ENCODE measurements at regions not wholly inside any gene's neighbourhood (a gene's known extent, or its start where the extent isn't known, plus 50 kb on each side); places are given as distances from the start of the nearest gene placed in this dataset.

DNA sequence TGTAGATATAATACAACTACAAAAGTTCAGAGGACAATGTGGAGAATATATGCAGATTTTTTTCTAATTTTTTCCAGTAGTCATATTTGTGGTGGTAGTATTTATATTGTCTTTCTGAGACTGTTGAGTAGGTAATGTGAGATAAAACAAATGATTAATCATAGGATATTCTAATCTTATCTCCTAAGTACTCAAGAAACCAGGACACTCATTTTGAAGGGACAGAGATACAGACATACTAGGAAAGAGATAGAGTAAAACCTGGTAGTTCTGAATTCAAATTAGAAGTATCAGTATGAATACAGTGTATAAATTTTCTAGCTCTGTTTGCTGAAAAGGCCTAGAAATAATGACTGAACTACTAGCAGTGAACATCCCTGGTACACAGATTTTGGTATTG is 141.7 kb upstream of the ASIC2 start (continued):
- TF ChIP-seq ZBTB39 (CRISPR knock-in tag; IDR thresholded peaks at IDR 0.05): no peak
- no peak for TF ChIP-seq NR2F6 (IDR thresholded peaks at IDR 0.05)
- TF ChIP-seq NR2F6 (CRISPR knock-in tag; IDR thresholded peaks at IDR 0.05): no peak
- TF ChIP-seq RNF219 (CRISPR knock-in tag; IDR thresholded peaks at IDR 0.05): no peak
- TF ChIP-seq ZNF180 (CRISPR knock-in tag; IDR thresholded peaks at IDR 0.05; ENCODE audit: borderline replicate concordance, low read depth): no peak
- no peak for TF ChIP-seq TEAD2 (CRISPR knock-in tag; IDR thresholded peaks at IDR 0.05)
- no peak for TF ChIP-seq BRD4 (CRISPR knock-in tag; IDR thresholded peaks at IDR 0.05)
- no peak for TF ChIP-seq ZNF224 (CRISPR knock-in tag; IDR thresholded peaks at IDR 0.05)
- no peak for TF ChIP-seq ZNF136 (CRISPR knock-in tag; IDR thresholded peaks at IDR 0.05; ENCODE audit: low read depth)
- no peak for TF ChIP-seq ZSCAN20 (CRISPR knock-in tag; IDR thresholded peaks at IDR 0.05; ENCODE audit: borderline replicate concordance)

- POLR2A ChIA-PET: no interaction called here
- Histone ChIP-seq H3K4me2 (ENCODE audit: low read depth, low read length) (no peak overlapping the region), H3K4me1 (ENCODE audit: insufficient read depth, low read length) (no peaks in the 10 kb centered on the region), H3K36me3 (replicated peaks in 1 of 2; ENCODE audit: control insufficient read depth in 1 of 2, insufficient read depth in 2 of 2, low read length in 2 of 2) (no peaks in the 10 kb centered on the region), H3K27me3 (ENCODE audit: control insufficient read depth in 1 of 2, insufficient read depth in 2 of 2, low read length in 2 of 2) (no peaks in the 10 kb centered on the region), H2AFZ (ENCODE audit: low read length) (no peak overlapping the region), H3K9ac (ENCODE audit: insufficient read depth, low read depth, low read length) (no peak overlapping the region), H4K20me1 (ENCODE audit: insufficient read depth, low read length) (no peaks in the 10 kb centered on the region), H3K27ac (ENCODE audit: extremely low read length, insufficient read depth, low read length) (no peak overlapping the region), H3K4me3 (replicated peaks in 1 of 3; ENCODE audit: insufficient read depth in 1 of 3, low read depth in 2 of 3, low read length in 3 of 3) (no peak overlapping the region), H3K9me3 (ENCODE audit: low read length) (peaks cover 1% of the 10 kb centered on the region; the same call in 1 of the 2 replicates), H3K79me2 (ENCODE audit: insufficient read depth, low read length) (no peaks in the 10 kb centered on the region)
- WGBS (ENCODE audit: low lambda C conversion rate): 0% methylated on average over 2 of the region's 2 CpGs
- DNase-seq (ENCODE audit: low spot score) (no peak), FAIRE-seq (no peak), ATAC-seq (no peak)
- CTCF ChIA-PET (ENCODE audit: low intra/inter-chr PET ratio, low total read pairs): no interaction called here
- no TSS peak for BruUV-seq (replicated peaks)
- intact Hi-C loops (cut with micrococcal nuclease; ENCODE audit: unreplicated experiment) (no loop called here), in situ Hi-C loops (cut with HindIII; ENCODE audit: extremely low pct_ligation_motif_present, low pct_unique_long_range_greater_than_20kb) (no loop called here)
- TF ChIP-seq PTBP1 (IDR thresholded peaks at IDR 0.05; ENCODE audit: low read depth, low read length, poor library complexity, severe bottlenecking): no peak
- no peak for TF ChIP-seq DZIP1 (CRISPR knock-in tag; IDR thresholded peaks at IDR 0.05)
- no peak for TF ChIP-seq NFYB (CRISPR knock-in tag; IDR thresholded peaks at IDR 0.05)
- TF ChIP-seq, protein P1, sequence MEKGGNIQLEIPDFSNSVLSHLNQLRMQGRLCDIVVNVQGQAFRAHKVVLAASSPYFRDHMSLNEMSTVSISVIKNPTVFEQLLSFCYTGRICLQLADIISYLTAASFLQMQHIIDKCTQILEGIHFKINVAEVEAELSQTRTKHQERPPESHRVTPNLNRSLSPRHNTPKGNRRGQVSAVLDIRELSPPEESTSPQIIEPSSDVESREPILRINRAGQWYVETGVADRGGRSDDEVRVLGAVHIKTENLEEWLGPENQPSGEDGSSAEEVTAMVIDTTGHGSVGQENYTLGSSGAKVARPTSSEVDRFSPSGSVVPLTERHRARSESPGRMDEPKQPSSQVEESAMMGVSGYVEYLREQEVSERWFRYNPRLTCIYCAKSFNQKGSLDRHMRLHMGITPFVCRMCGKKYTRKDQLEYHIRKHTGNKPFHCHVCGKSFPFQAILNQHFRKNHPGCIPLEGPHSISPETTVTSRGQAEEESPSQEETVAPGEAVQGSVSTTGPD (CRISPR knock-in tag; IDR thresholded peaks at IDR 0.05): no peak
- no peak for TF ChIP-seq ZNF232 (CRISPR knock-in tag; IDR thresholded peaks at IDR 0.05; ENCODE audit: borderline replicate concordance)
- TF ChIP-seq XBP1 (CRISPR knock-in tag; IDR thresholded peaks at IDR 0.05): no peak
Measured at GRCh38 chr17:33435721-33436301, 142.7 kb upstream of the ASIC2 start.

Measured in HepG2 (cell line).